MCF 10A (cell line): ENCODE measurements at regions not wholly inside any gene's neighbourhood (a gene's known extent, or its start where the extent isn't known, plus 50 kb on each side); places are given as distances from the start of the nearest gene placed in this dataset.

ENCODE experiments used
- BruUV-seq: library from RNA; stranded (reverse); fragments of 400-500 nt; replicated peaks from 2 replicates; lab custom pipeline; 2021; lab: Mats Ljungman, UMichigan
- CTCF ChIA-PET: fragments of 300-600 bp; sonication (Branson Sonifier 250); formaldehyde crosslinking; extraction: SDS; loops from one replicate; lab custom pipeline; 2021; ENCODE audit warnings: antibody characterized with exemption, inconsistent platforms; lab: Yijun Ruan, JAX
- POLR2A ChIA-PET: fragments of 300-600, 350-650 bp; sonication (Branson Sonifier 250); formaldehyde crosslinking; extraction: SDS; loops from one replicate; lab custom pipeline; 2020; ENCODE audit warnings: antibody characterized with exemption, inconsistent platforms; lab: Yijun Ruan, JAX
- DNase-seq: peaks from one replicate; pipeline ENCODE4 v3.0.0-alpha.2; 2018; ENCODE audit not compliant: unreplicated experiment
- H3K27ac Mint-ChIP-seq: one replicate; pipeline ENCODE4 v1.8.0; 2022; ENCODE audit warnings: mild to moderate bottlenecking, low read depth, mixed read lengths; ENCODE audit not compliant: unreplicated experiment
- H3K27me3 Mint-ChIP-seq: one replicate; pipeline ENCODE4 v1.8.0; 2022; ENCODE audit warnings: mixed read lengths; ENCODE audit not compliant: insufficient read depth, unreplicated experiment
- H3K36me3 Mint-ChIP-seq: one replicate; pipeline ENCODE4 v1.8.0; 2022; ENCODE audit warnings: mild to moderate bottlenecking, moderate library complexity, mixed read lengths; ENCODE audit not compliant: insufficient read depth, unreplicated experiment
- H3K4me1 Mint-ChIP-seq: one replicate; pipeline ENCODE4 v1.8.0; 2022; ENCODE audit warnings: mixed read lengths; ENCODE audit not compliant: insufficient read depth, unreplicated experiment
- H3K4me3 Mint-ChIP-seq: one replicate; pipeline ENCODE4 v1.8.0; 2022; ENCODE audit warnings: mild to moderate bottlenecking, moderate library complexity, mixed read lengths; ENCODE audit not compliant: unreplicated experiment
- H3K9me3 Mint-ChIP-seq: one replicate; pipeline ENCODE4 v1.8.0; 2022; ENCODE audit warnings: mixed read lengths; ENCODE audit not compliant: unreplicated experiment
- intact Hi-C: fragments of 100-400 bp; cut with micrococcal nuclease; formaldehyde crosslinking; loops from 2 replicates; pipeline ENCODE4 v1.14.1; 2022
- TF ChIP-seq, protein P1 (sequence below): fragments of 200-600 bp; IDR thresholded peaks from one replicate; pipeline ENCODE4 v1.8.0; 2022; ENCODE audit warnings: antibody characterized with exemption, mild to moderate bottlenecking; ENCODE audit not compliant: unreplicated experiment

DNA sequence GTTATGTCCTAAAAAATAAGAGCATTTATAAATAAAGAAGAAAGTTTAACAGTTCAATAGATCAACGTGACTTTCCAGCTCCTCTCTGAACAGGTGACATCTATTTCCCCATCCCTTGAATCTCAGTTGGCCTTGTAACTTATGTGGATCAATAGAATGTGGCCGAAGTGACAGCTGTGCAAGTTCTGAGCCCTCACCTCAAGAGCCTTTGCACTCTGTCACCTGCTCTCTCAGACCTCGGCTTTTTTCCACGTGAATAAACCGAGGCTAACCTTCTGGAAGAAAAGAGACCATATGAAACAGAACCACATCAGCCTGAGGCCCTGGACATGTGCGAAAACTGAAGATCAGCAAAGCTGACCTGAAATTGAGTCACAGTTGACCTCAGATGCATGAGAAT is 253.0 kb downstream of the DAD1 start:
- DNase-seq, result no peak
- intact Hi-C loops, result no loop called here
- Mint-ChIP-seq H3K4me1 (no peaks in the 10 kb centered on the region), H3K27me3 (no peaks in the 10 kb centered on the region), H3K27ac (no peak overlapping the region), H3K9me3 (no peaks in the 10 kb centered on the region), H3K36me3 (no peaks in the 10 kb centered on the region), H3K4me3 (no peak overlapping the region)
- ChIA-PET POLR2A (interaction anchor here (1.5 kb wide), 1 partner anchor 34 kb away, joined by 4 read pairs; no protein-coding TSS in a partner anchor), CTCF (interaction anchor here (0.6 to 5.7 kb wide), 5 partner anchors 16 to 604 kb away, joined by 3 to 33 read pairs (median 4); no protein-coding TSS in a partner anchor)
- TF ChIP-seq, protein P1, sequence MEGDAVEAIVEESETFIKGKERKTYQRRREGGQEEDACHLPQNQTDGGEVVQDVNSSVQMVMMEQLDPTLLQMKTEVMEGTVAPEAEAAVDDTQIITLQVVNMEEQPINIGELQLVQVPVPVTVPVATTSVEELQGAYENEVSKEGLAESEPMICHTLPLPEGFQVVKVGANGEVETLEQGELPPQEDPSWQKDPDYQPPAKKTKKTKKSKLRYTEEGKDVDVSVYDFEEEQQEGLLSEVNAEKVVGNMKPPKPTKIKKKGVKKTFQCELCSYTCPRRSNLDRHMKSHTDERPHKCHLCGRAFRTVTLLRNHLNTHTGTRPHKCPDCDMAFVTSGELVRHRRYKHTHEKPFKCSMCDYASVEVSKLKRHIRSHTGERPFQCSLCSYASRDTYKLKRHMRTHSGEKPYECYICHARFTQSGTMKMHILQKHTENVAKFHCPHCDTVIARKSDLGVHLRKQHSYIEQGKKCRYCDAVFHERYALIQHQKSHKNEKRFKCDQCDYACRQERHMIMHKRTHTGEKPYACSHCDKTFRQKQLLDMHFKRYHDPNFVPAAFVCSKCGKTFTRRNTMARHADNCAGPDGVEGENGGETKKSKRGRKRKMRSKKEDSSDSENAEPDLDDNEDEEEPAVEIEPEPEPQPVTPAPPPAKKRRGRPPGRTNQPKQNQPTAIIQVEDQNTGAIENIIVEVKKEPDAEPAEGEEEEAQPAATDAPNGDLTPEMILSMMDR, result no peak
- BruUV-seq, result no TSS peak

DNA sequence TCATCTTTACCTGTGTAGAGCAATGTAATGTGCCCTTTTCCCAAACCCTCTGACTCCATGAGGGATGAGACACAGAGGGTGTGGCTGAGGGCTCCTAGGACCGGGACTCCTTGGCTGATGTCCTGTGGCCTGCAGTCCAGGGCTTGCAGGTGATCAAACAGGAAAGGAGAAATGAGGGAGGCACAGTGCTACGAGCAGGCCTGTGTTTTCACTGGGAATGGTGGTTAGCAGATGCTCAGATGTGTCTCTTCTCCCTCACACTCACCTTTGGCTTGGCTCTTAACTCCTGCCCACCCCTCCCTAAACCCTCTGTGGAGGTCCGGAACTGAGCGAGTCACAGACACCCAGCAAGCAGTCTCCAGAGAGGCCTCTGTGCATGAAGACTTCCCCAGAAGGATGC is 254.4 kb downstream of the DAD1 start:
- H3K27ac Mint-ChIP-seq, result peak overlapping the region; percentile 77
- TF ChIP-seq, protein P1, result no peak
- ChIA-PET CTCF (interaction anchor here (0.6 to 3.0 kb wide), 8 partner anchors 14 to 1816 kb away, joined by 3 to 46 read pairs (median 5); no protein-coding TSS in a partner anchor), POLR2A (interaction anchor here (0.6 to 4.7 kb wide), 4 partner anchors 22 to 263 kb away, joined by 3 to 52 read pairs (median 4); partner anchors contain the start of gene ABHD4)
- no peaks in the 10 kb centered on the region for H3K4me1 Mint-ChIP-seq
- no peaks in the 10 kb centered on the region for H3K27me3 Mint-ChIP-seq
- no peaks in the 10 kb centered on the region for H3K36me3 Mint-ChIP-seq
- no peak overlapping the region for H3K4me3 Mint-ChIP-seq
- no peaks in the 10 kb centered on the region for H3K9me3 Mint-ChIP-seq
- no TSS peak for BruUV-seq
- intact Hi-C loops, result no loop called here
- no peak for DNase-seq

DNA sequence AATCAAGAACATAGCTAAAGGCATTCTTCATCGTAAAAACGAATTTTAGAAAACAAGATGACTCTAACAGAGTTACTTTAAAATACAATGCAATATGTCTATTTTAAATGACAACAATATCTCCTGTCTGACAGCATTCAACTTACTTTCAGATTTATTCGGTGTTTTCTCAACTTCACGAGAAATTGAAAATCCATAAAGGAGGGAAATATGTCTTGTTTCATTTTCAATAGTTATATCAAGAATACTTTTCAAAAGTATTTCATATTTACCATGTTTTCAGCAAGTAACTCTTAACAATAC is 254.8 kb downstream of the DAD1 start:
- Mint-ChIP-seq H3K9me3 (peaks cover 2% of the 10 kb centered on the region), H3K4me1 (no peaks in the 10 kb centered on the region), H3K27ac (no peak overlapping the region), H3K4me3 (peak overlapping the region; percentile 29), H3K36me3 (no peaks in the 10 kb centered on the region), H3K27me3 (no peaks in the 10 kb centered on the region)
- no TSS peak for BruUV-seq
- ChIA-PET POLR2A (interaction anchor here (0.6 to 4.7 kb wide), 4 partner anchors 23 to 264 kb away, joined by 3 to 52 read pairs (median 4); partner anchors contain the start of genes ABHD4 and DAD1), CTCF (interaction anchor here (0.8 to 3.0 kb wide), 7 partner anchors 13 to 133 kb away, joined by 3 to 46 read pairs (median 6); no protein-coding TSS in a partner anchor)
- DNase-seq, result no peak
- TF ChIP-seq, protein P1, result no peak
- intact Hi-C loops, result no loop called here

DNA sequence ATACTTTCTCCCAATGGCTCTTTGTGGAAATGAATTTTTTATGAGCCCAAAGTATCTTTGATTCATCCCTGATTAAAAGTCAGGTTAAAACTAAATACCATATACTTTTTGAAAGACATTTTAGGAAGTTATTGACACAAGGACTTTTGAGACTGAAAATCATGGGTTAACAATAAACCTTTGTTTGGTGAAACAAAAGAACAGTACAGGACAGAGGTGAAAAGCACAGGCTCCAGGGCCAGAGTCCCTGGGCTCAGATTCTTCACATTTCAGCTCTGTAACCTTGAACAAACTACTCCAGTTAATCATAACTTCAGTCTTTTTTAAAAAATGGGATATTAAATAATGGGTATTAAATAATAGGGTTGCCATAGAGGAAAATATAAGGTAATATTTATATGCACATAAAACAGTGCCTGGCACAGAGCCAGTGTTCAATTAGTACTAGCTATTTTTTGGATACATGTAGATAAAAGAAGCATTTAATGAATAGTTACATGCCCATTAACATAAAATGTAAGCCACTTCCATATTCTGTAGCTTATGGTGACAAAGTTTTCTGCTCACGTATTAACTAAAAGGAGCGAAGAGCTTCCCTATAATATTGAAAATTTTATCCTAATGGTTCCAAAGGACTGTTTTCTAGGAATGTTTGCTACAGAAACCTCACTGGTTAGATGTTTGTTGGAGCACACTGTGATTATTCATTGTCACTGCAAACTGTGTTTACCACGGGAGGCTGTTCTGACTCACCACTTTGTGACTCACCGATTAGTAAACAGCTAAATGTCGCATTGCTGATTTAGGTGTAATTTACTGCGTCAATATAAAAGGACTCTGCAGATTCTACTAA is 255.4 kb downstream of the DAD1 start:
- ChIA-PET POLR2A (interaction anchor here (0.6 to 4.7 kb wide), 7 partner anchors 11 to 264 kb away, joined by 3 to 52 read pairs (median 3); partner anchors contain the start of genes ABHD4 and DAD1), CTCF (interaction anchor here (0.6 to 3.0 kb wide), 15 partner anchors 13 to 223 kb away, joined by 3 to 46 read pairs (median 4); no protein-coding TSS in a partner anchor)
- intact Hi-C loops, result no loop called here
- TF ChIP-seq, protein P1, result no peak
- no peaks in the 10 kb centered on the region for H3K36me3 Mint-ChIP-seq
- no TSS peak for BruUV-seq
- H3K4me1 Mint-ChIP-seq, result no peaks in the 10 kb centered on the region
- H3K27ac Mint-ChIP-seq, result no peak overlapping the region
- peak overlapping the region; percentile 29 for H3K4me3 Mint-ChIP-seq
- no peaks in the 10 kb centered on the region for H3K27me3 Mint-ChIP-seq
- H3K9me3 Mint-ChIP-seq, result peaks cover 8% of the 10 kb centered on the region
- DNase-seq, result peak; percentile 55
